Vagina (tissue), 2 donors: ENCODE measurements at regions not wholly inside any gene's neighbourhood (a gene's known extent, or its start where the extent isn't known, plus 50 kb on each side); places are given as distances from the start of the nearest gene placed in this dataset.

Experiments
- DNase-seq, 2 donors: peaks; one replicate each; pipeline ENCODE4 v3.0.0-alpha.2; 2017; ENCODE audit errors: extremely low spot score in 2 of 2
- H3K27ac ChIP-seq: fragments of 200-600 bp; sonication (generic); one replicate; pipeline ENCODE4 v1.5.1; 2019
- H3K27me3 ChIP-seq: fragments of 200-600 bp; sonication (generic); one replicate; pipeline ENCODE4 v1.5.1; 2019
- H3K36me3 ChIP-seq, 2 donors: fragments of 200-600 bp; sonication (generic); one replicate each; pipeline ENCODE4 v1.5.1; 2017 to 2019
- H3K4me1 ChIP-seq: fragments of 200-600 bp; sonication (generic); one replicate; pipeline ENCODE4 v1.5.1; 2019
- H3K4me3 ChIP-seq, 2 donors: fragments of 200-600 bp; sonication (generic); 1 replicate in 1 of 2; 2 replicates in 1 of 2; pipeline ENCODE4 v1.5.1; 2016 to 2019
- H3K9me3 ChIP-seq: fragments of 200-600 bp; sonication (generic); one replicate; pipeline ENCODE4 v1.5.1; 2019
- POLR2A ChIP-seq, 2 donors: fragments of 450-650 bp; IDR thresholded peaks; one replicate each; pipeline ENCODE4 v1.6.1; 2017; ENCODE audit warnings: antibody characterized with exemption in 2 of 2, mild to moderate bottlenecking in 2 of 2, moderate library complexity in 2 of 2
- POLR2AphosphoS5 ChIP-seq, 2 donors: sonication (generic); formaldehyde crosslinking; IDR thresholded peaks; one replicate each; pipeline ENCODE4 v1.9.0; 2017; ENCODE audit warnings: antibody characterized with exemption in 2 of 2, mild to moderate bottlenecking in 2 of 2, low read depth in 1 of 2; ENCODE audit not compliant: insufficient read depth in 1 of 2
- intact Hi-C: fragments of 100-400 bp; cut with DNase I; formaldehyde crosslinking; loops from one replicate; pipeline ENCODE4 v1.15.1; 2023
- TF ChIP-seq, protein P1 (sequence below), 3 experiments: fragments of 450-650 bp in 2 of 3; fragments of 200-600 bp in 1 of 3; sonication (generic) in 1 of 3; IDR thresholded peaks; one replicate each; pipeline ENCODE4 v1.5.1; 2017 to 2019; ENCODE audit warnings: antibody characterized with exemption in 3 of 3, mild to moderate bottlenecking in 2 of 3, moderate library complexity in 2 of 3

DNA sequence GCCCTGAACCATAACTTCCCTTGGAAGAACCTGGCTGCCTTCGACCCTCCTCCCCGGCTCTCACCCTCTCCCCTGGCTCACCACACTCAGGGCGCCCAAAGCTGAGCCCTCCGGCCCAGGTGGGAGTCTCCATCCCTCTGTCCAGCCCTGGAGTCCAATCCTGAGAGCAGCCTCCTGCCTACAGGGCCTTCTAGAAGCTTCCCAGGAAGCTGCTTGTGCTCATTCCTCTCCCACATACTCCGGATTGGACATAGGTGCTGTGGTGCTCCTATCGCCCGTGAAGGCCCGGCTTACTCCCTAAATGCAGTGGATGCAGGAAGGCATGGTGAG lies 1332.0 kb downstream of the BRD1 start:
- TF ChIP-seq, protein P1, sequence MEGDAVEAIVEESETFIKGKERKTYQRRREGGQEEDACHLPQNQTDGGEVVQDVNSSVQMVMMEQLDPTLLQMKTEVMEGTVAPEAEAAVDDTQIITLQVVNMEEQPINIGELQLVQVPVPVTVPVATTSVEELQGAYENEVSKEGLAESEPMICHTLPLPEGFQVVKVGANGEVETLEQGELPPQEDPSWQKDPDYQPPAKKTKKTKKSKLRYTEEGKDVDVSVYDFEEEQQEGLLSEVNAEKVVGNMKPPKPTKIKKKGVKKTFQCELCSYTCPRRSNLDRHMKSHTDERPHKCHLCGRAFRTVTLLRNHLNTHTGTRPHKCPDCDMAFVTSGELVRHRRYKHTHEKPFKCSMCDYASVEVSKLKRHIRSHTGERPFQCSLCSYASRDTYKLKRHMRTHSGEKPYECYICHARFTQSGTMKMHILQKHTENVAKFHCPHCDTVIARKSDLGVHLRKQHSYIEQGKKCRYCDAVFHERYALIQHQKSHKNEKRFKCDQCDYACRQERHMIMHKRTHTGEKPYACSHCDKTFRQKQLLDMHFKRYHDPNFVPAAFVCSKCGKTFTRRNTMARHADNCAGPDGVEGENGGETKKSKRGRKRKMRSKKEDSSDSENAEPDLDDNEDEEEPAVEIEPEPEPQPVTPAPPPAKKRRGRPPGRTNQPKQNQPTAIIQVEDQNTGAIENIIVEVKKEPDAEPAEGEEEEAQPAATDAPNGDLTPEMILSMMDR (IDR thresholded peaks at IDR 0.05) = no peak
- TF ChIP-seq POLR2A (IDR thresholded peaks at IDR 0.05) = no peak
- no peak for TF ChIP-seq POLR2AphosphoS5 (IDR thresholded peaks at IDR 0.05; ENCODE audit: insufficient read depth in 1 of 2, low read depth in 1 of 2)
- intact Hi-C loops = no loop called here
- no peak overlapping the region for H3K27ac ChIP-seq
- peaks cover 11% of the 10 kb centered on the region for H3K4me1 ChIP-seq
- H3K27me3 ChIP-seq = no peaks in the 10 kb centered on the region
- DNase-seq = no peak
- H3K9me3 ChIP-seq = no peaks in the 10 kb centered on the region
- no peaks in the 10 kb centered on the region for H3K36me3 ChIP-seq
- no peak overlapping the region for H3K4me3 ChIP-seq

DNA sequence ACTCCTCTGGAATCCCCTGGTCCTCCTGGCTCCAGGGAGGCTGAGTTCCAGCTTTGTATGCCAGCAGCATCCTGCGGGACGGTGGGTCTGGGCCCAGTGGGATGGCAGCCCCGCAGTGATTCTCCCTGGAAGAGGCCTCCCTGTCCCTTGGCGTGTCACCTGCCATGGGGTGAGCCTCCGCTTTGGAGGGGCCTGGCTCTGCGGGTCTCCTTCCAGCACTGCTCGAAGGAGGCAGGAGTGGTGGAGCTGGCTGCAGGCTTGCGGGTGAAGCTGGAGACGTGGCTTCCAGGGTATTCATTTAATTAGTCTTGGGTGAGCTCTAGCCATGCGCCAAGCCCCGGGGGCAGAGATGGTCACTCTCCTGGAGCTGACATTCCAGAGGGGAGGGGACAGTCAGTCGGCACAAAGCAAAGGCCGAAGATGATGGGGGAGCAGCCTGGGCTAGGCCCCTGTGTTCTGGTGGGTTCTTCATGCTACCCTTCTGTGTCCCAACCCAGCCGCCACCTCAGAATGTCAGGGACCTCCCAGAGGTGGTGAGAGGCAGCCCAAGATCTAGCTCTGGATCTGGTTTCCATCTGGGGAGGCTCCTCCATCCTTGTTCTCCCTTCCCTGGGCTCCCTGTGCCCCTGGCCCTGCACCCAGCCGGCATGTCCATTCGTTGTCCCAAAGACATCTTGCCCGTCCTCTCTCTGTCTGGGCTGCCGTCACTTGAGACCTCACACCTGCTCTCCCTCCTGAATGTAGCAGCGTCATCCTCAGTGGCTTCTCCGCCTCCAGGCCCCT lies 1332.5 kb downstream of the BRD1 start:
- no peaks in the 10 kb centered on the region for H3K9me3 ChIP-seq
- H3K27me3 ChIP-seq = no peaks in the 10 kb centered on the region
- no peak overlapping the region for H3K4me3 ChIP-seq
- intact Hi-C loops = no loop called here
- no peaks in the 10 kb centered on the region for H3K36me3 ChIP-seq
- DNase-seq = no peak
- TF ChIP-seq POLR2AphosphoS5 (IDR thresholded peaks at IDR 0.05; ENCODE audit: insufficient read depth in 1 of 2, low read depth in 1 of 2) (no peak), POLR2A (IDR thresholded peaks at IDR 0.05) (no peak)
- TF ChIP-seq, protein P1 (IDR thresholded peaks at IDR 0.05) = no peak
- no peak overlapping the region for H3K27ac ChIP-seq
- H3K4me1 ChIP-seq = peaks cover 16% of the 10 kb centered on the region

DNA sequence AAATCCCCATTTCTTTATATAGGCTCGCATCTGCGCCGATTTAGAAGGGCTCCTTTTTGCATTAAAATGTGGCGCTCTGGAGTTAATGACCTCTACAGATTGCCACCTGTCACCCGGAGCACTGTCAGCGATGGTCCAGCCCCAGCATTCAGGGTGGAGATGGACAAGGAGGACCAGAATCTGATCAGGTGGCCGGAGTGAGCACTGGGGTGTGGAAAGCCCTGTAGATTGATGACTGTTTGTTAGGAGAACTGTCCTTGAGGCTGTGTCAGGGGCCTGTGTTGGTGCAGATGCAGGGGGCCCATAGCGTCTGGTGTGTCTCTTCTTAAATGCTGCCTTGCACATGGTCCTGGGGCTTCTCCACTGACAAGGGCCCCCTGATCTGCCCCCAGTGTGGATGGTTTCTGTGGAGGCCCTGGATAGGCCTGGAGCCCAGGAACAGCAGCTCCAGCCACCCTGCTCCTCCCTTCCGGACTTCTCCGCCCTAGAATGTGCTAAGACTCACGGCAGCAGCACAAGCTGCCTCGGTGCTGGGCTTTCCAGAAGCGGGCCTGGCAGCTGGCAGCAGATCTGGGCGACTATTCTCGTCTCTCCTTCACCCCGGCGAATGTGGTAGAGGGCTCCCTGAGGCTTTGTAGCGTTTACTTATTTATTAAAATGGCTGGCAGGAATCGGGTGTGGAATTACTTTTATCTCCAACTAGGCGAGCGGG lies 1333.3 kb downstream of the BRD1 start:
- H3K4me1 ChIP-seq = peaks cover 17% of the 10 kb centered on the region
- TF ChIP-seq, protein P1 (IDR thresholded peaks at IDR 0.05) = no peak
- TF ChIP-seq POLR2A (IDR thresholded peaks at IDR 0.05) (no peak), POLR2AphosphoS5 (IDR thresholded peaks at IDR 0.05; ENCODE audit: insufficient read depth in 1 of 2, low read depth in 1 of 2) (no peak)
- H3K36me3 ChIP-seq = no peaks in the 10 kb centered on the region
- H3K27me3 ChIP-seq = no peaks in the 10 kb centered on the region
- intact Hi-C loops = no loop called here
- DNase-seq = no peak
- no peak overlapping the region for H3K4me3 ChIP-seq
- H3K27ac ChIP-seq = no peak overlapping the region
- no peaks in the 10 kb centered on the region for H3K9me3 ChIP-seq

DNA sequence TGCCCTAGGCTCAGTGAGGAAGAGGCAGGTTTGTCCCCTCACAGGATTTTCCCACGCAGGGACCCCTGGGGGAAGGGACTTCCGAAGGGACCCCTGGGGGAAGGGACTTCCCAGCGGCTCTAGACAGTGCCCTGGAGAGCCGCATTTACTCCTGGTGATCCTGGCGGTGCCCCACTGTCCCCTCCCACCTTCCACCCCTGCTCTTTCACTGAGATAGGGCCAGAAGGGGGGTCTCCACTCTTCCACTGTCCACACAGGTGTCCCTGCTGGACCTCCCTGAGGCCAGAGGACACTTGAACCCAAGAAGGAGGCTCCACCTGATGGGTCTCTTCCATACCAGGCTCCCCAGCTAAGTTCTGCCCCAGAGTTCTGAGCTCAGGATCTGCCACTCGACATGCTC lies 1333.9 kb downstream of the BRD1 start:
- no peaks in the 10 kb centered on the region for H3K9me3 ChIP-seq
- no peak for DNase-seq
- peaks cover 17% of the 10 kb centered on the region for H3K4me1 ChIP-seq
- intact Hi-C loops = no loop called here
- H3K27me3 ChIP-seq = no peaks in the 10 kb centered on the region
- H3K27ac ChIP-seq = no peak overlapping the region
- H3K36me3 ChIP-seq = no peaks in the 10 kb centered on the region
- TF ChIP-seq POLR2AphosphoS5 (IDR thresholded peaks at IDR 0.05; ENCODE audit: insufficient read depth in 1 of 2, low read depth in 1 of 2) = no peak
- no peak for TF ChIP-seq POLR2A (IDR thresholded peaks at IDR 0.05)
- TF ChIP-seq, protein P1 (IDR thresholded peaks at IDR 0.05) = no peak
- no peak overlapping the region for H3K4me3 ChIP-seq
